ENCODE measurements at regions not wholly inside any gene's neighbourhood (a gene's known extent, or its start where the extent isn't known, plus 50 kb on each side); places are given as distances from the start of the nearest gene placed in this dataset.

DNA sequence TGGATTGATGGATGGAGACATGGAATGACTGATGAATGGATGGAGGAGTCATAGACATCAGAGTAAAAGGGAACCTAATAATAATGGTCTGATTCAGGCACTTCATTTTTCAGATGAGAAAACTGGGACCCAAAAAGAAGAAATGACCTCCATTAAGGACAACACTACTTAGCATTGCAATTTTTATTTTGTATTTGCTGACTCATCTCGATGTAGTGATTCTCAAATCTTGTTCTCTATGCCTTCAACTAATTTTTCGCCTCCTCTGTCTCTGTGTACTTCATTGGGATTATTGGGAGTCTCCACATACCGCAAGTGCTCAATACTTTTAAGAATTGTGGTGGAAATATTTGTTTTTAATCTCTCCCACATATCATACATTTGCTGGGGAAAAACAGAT is 446.2 kb upstream of the FSHR start:
- no peaks in the 10 kb centered on the region for H3K27me3 Mint-ChIP-seq (ENCODE audit: insufficient read depth, unreplicated experiment)
- no TSS peak for BruUV-seq (replicated peaks)
- CTCF ChIA-PET: no interaction called here
- Histone ChIP-seq H3K4me1 (peaks cover 5% of the 10 kb centered on the region; the same call in 1 of the 2 replicates), H3K4me3 (ENCODE audit: low read depth, low read length) (no peak overlapping the region), H3K36me3 (ENCODE audit: control insufficient read depth, insufficient read depth, low read length) (no peaks in the 10 kb centered on the region), H3K9me3 (no peaks in the 10 kb centered on the region), H3K27me3 (replicated peaks; ENCODE audit: control insufficient read depth, insufficient read depth, low read length) (no peaks in the 10 kb centered on the region)
- TF ChIP-seq, protein P1, sequence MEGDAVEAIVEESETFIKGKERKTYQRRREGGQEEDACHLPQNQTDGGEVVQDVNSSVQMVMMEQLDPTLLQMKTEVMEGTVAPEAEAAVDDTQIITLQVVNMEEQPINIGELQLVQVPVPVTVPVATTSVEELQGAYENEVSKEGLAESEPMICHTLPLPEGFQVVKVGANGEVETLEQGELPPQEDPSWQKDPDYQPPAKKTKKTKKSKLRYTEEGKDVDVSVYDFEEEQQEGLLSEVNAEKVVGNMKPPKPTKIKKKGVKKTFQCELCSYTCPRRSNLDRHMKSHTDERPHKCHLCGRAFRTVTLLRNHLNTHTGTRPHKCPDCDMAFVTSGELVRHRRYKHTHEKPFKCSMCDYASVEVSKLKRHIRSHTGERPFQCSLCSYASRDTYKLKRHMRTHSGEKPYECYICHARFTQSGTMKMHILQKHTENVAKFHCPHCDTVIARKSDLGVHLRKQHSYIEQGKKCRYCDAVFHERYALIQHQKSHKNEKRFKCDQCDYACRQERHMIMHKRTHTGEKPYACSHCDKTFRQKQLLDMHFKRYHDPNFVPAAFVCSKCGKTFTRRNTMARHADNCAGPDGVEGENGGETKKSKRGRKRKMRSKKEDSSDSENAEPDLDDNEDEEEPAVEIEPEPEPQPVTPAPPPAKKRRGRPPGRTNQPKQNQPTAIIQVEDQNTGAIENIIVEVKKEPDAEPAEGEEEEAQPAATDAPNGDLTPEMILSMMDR (IDR thresholded peaks at IDR 0.05; ENCODE audit: insufficient read depth in 1 of 2, low read depth in 1 of 2, low read length in 1 of 2, severe bottlenecking in 1 of 2, unreplicated experiment in 1 of 2): no peak
- no peak for DNase-seq
- H3K4me3 Mint-ChIP-seq (ENCODE audit: unreplicated experiment): no peak overlapping the region
- POLR2A ChIA-PET: no interaction called here
- intact Hi-C loops (cut with micrococcal nuclease; ENCODE audit: unreplicated experiment): no loop called here
- H3K4me1 Mint-ChIP-seq (ENCODE audit: low read depth, unreplicated experiment): peaks cover 7% of the 10 kb centered on the region
- no peaks in the 10 kb centered on the region for H3K36me3 Mint-ChIP-seq (ENCODE audit: insufficient read depth, unreplicated experiment)
- no peak overlapping the region for H3K27ac Mint-ChIP-seq (ENCODE audit: unreplicated experiment)
- no peaks in the 10 kb centered on the region for H3K9me3 Mint-ChIP-seq (ENCODE audit: unreplicated experiment)

- no peak for DNase-seq
- Histone ChIP-seq H3K36me3 (ENCODE audit: control insufficient read depth, insufficient read depth, low read length) (no peaks in the 10 kb centered on the region), H3K4me1 (peaks cover 5% of the 10 kb centered on the region; the same call in 1 of the 2 replicates), H3K27me3 (replicated peaks; ENCODE audit: control insufficient read depth, insufficient read depth, low read length) (no peaks in the 10 kb centered on the region), H3K9me3 (0 out of 2 replicates have a peak, but pooled peaks cover 6% of the 10 kb centered on the region), H3K4me3 (ENCODE audit: low read depth, low read length) (no peak overlapping the region)
- ChIA-PET CTCF (no interaction called here), POLR2A (no interaction called here)
- Mint-ChIP-seq H3K4me1 (ENCODE audit: low read depth, unreplicated experiment) (peaks cover 7% of the 10 kb centered on the region), H3K4me3 (ENCODE audit: unreplicated experiment) (no peak overlapping the region), H3K9me3 (ENCODE audit: unreplicated experiment) (no peaks in the 10 kb centered on the region), H3K27me3 (ENCODE audit: insufficient read depth, unreplicated experiment) (no peaks in the 10 kb centered on the region), H3K27ac (ENCODE audit: unreplicated experiment) (no peak overlapping the region), H3K36me3 (ENCODE audit: insufficient read depth, unreplicated experiment) (no peaks in the 10 kb centered on the region)
- TF ChIP-seq, protein P1 (IDR thresholded peaks at IDR 0.05; ENCODE audit: insufficient read depth in 1 of 2, low read depth in 1 of 2, low read length in 1 of 2, severe bottlenecking in 1 of 2, unreplicated experiment in 1 of 2): no peak
- no TSS peak for BruUV-seq (replicated peaks)
- intact Hi-C loops (cut with micrococcal nuclease; ENCODE audit: unreplicated experiment): no loop called here
These were observed 443.9 kb upstream of the FSHR start for GRCh38 chr2:49598231-49598630.

GRCh38 chr2:49585921-49586320 is 431.6 kb upstream of the FSHR start:
- H3K27me3 Mint-ChIP-seq (ENCODE audit: insufficient read depth, unreplicated experiment): peaks cover 2% of the 10 kb centered on the region
- CTCF ChIA-PET: no interaction called here
- no TSS peak for BruUV-seq (replicated peaks)

More at GRCh38 chr2:49585921-49586320, 431.6 kb upstream of the FSHR start:
- Mint-ChIP-seq H3K36me3 (ENCODE audit: insufficient read depth, unreplicated experiment) (no peaks in the 10 kb centered on the region), H3K27ac (ENCODE audit: unreplicated experiment) (no peak overlapping the region), H3K4me1 (ENCODE audit: low read depth, unreplicated experiment) (no peaks in the 10 kb centered on the region), H3K9me3 (ENCODE audit: unreplicated experiment) (no peaks in the 10 kb centered on the region), H3K4me3 (ENCODE audit: unreplicated experiment) (no peak overlapping the region)
- TF ChIP-seq, protein P1 (IDR thresholded peaks at IDR 0.05; ENCODE audit: insufficient read depth in 1 of 2, low read depth in 1 of 2, low read length in 1 of 2, severe bottlenecking in 1 of 2, unreplicated experiment in 1 of 2): no peak
- no peaks in the 10 kb centered on the region for H3K27me3 ChIP-seq (replicated peaks; ENCODE audit: control insufficient read depth, insufficient read depth, low read length)
- no peak for DNase-seq
- no peaks in the 10 kb centered on the region for H3K9me3 ChIP-seq
- no peaks in the 10 kb centered on the region for H3K4me1 ChIP-seq
- POLR2A ChIA-PET: no interaction called here
- H3K4me3 ChIP-seq (ENCODE audit: low read depth, low read length): no peak overlapping the region
- intact Hi-C loops (cut with micrococcal nuclease; ENCODE audit: unreplicated experiment): no loop called here
- no peaks in the 10 kb centered on the region for H3K36me3 ChIP-seq (ENCODE audit: control insufficient read depth, insufficient read depth, low read length)
